ENCODE measurements at regions not wholly inside any gene's neighbourhood (a gene's known extent, or its start where the extent isn't known, plus 50 kb on each side); places are given as distances from the start of the nearest gene placed in this dataset.

GRCh38 chr5:163612358-163613149 is 107.1 kb downstream of the MAT2B start:
- TF ChIP-seq, protein P1, sequence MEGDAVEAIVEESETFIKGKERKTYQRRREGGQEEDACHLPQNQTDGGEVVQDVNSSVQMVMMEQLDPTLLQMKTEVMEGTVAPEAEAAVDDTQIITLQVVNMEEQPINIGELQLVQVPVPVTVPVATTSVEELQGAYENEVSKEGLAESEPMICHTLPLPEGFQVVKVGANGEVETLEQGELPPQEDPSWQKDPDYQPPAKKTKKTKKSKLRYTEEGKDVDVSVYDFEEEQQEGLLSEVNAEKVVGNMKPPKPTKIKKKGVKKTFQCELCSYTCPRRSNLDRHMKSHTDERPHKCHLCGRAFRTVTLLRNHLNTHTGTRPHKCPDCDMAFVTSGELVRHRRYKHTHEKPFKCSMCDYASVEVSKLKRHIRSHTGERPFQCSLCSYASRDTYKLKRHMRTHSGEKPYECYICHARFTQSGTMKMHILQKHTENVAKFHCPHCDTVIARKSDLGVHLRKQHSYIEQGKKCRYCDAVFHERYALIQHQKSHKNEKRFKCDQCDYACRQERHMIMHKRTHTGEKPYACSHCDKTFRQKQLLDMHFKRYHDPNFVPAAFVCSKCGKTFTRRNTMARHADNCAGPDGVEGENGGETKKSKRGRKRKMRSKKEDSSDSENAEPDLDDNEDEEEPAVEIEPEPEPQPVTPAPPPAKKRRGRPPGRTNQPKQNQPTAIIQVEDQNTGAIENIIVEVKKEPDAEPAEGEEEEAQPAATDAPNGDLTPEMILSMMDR (IDR thresholded peaks at IDR 0.05; ENCODE audit: unreplicated experiment), result no peak
- H3K36me3 Mint-ChIP-seq (ENCODE audit: insufficient read depth, unreplicated experiment), result no peaks in the 10 kb centered on the region
- H3K9me3 Mint-ChIP-seq (ENCODE audit: unreplicated experiment), result no peaks in the 10 kb centered on the region

GRCh38 chr5:163613150-163613442 is 107.7 kb downstream of the MAT2B start:
- no peaks in the 10 kb centered on the region for H3K9me3 Mint-ChIP-seq (ENCODE audit: unreplicated experiment)
- no peak for DNase-seq (ENCODE audit: unreplicated experiment)
- no peaks in the 10 kb centered on the region for H3K36me3 Mint-ChIP-seq (ENCODE audit: insufficient read depth, unreplicated experiment)
- TF ChIP-seq, protein P1 (IDR thresholded peaks at IDR 0.05; ENCODE audit: unreplicated experiment), result no peak
- intact Hi-C loops (cut with micrococcal nuclease), result no loop called here
- H3K27me3 Mint-ChIP-seq (ENCODE audit: insufficient read depth, unreplicated experiment), result no peaks in the 10 kb centered on the region
- H3K27ac Mint-ChIP-seq (ENCODE audit: low read depth, unreplicated experiment), result no peak overlapping the region
- H3K4me3 Mint-ChIP-seq (ENCODE audit: unreplicated experiment), result no peak overlapping the region
- CTCF ChIA-PET, result interaction anchor here (1.0 kb wide), 1 partner anchor 19 kb away, joined by 3 read pairs; no protein-coding TSS in a partner anchor
- H3K4me1 Mint-ChIP-seq (ENCODE audit: insufficient read depth, unreplicated experiment), result no peaks in the 10 kb centered on the region
- POLR2A ChIA-PET, result interaction anchor here (0.6 to 1.4 kb wide), 6 partner anchors 8 to 599 kb away, joined by 3 read pairs; no protein-coding TSS in a partner anchor
- BruUV-seq (replicated peaks), result no TSS peak

More at GRCh38 chr5:163612358-163613149, 107.1 kb downstream of the MAT2B start:
- no peak overlapping the region for H3K4me3 Mint-ChIP-seq (ENCODE audit: unreplicated experiment)
- no peak overlapping the region for H3K27ac Mint-ChIP-seq (ENCODE audit: low read depth, unreplicated experiment)
- no peak for DNase-seq (ENCODE audit: unreplicated experiment)
- intact Hi-C loops (cut with micrococcal nuclease), result no loop called here
- ChIA-PET CTCF (interaction anchor here (1.0 kb wide), 1 partner anchor 20 kb away, joined by 3 read pairs; no protein-coding TSS in a partner anchor), POLR2A (interaction anchor here (0.5 to 1.4 kb wide), 6 partner anchors 8 to 600 kb away, joined by 3 read pairs; no protein-coding TSS in a partner anchor)
- BruUV-seq (replicated peaks), result no TSS peak
- no peaks in the 10 kb centered on the region for H3K4me1 Mint-ChIP-seq (ENCODE audit: insufficient read depth, unreplicated experiment)
- no peaks in the 10 kb centered on the region for H3K27me3 Mint-ChIP-seq (ENCODE audit: insufficient read depth, unreplicated experiment)

- TF ChIP-seq, protein P1 (IDR thresholded peaks at IDR 0.05; ENCODE audit: unreplicated experiment), result no peak
- intact Hi-C loops (cut with micrococcal nuclease), result no loop called here
- Mint-ChIP-seq H3K36me3 (ENCODE audit: insufficient read depth, unreplicated experiment) (no peaks in the 10 kb centered on the region), H3K4me1 (ENCODE audit: insufficient read depth, unreplicated experiment) (no peaks in the 10 kb centered on the region), H3K4me3 (ENCODE audit: unreplicated experiment) (no peak overlapping the region), H3K27me3 (ENCODE audit: insufficient read depth, unreplicated experiment) (no peaks in the 10 kb centered on the region), H3K27ac (ENCODE audit: low read depth, unreplicated experiment) (no peak overlapping the region), H3K9me3 (ENCODE audit: unreplicated experiment) (no peaks in the 10 kb centered on the region)
- ChIA-PET CTCF (interaction anchor here (0.6 kb wide), 1 partner anchor 42 kb away, joined by 3 read pairs; no protein-coding TSS in a partner anchor), POLR2A (no interaction called here)
- no TSS peak for BruUV-seq (replicated peaks)
- DNase-seq (ENCODE audit: unreplicated experiment), result no peak
Measured at GRCh38 chr5:163614787-163615186, 109.4 kb downstream of the MAT2B start.

DNA sequence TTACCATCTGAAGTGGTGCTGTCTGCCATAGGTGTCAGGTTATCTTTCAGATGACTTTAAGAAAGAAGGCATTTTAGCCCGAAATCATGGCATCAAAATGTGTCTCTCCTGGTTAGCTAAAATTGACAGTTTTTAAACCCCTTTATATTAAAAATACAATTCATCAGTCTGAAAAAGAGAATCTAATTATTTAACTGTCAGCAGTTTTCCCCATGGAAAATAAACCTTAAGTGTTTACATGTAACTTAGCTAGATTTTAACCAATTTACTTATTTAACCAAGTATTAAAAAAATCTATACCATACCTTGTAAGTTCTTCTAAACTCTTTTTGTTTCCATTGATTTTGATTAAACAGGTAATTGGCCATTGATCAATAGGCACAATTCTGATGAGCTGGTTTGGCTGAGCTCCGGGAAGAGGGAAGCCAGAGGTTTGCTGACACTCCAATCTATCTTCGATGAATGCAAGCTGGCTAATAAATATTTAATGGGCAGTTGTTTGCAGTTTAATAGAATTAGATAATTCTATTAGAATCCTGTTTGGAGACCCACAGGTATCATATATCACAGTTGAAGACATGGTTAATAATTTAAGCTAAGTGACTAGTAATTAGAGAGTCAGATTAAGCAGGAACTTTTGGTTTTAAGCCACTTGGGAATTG is 114.0 kb downstream of the MAT2B start:
- Mint-ChIP-seq H3K9me3 (ENCODE audit: unreplicated experiment) (no peaks in the 10 kb centered on the region), H3K4me1 (ENCODE audit: insufficient read depth, unreplicated experiment) (no peaks in the 10 kb centered on the region), H3K4me3 (ENCODE audit: unreplicated experiment) (no peak overlapping the region), H3K36me3 (ENCODE audit: insufficient read depth, unreplicated experiment) (no peaks in the 10 kb centered on the region), H3K27ac (ENCODE audit: low read depth, unreplicated experiment) (no peak overlapping the region), H3K27me3 (ENCODE audit: insufficient read depth, unreplicated experiment) (no peaks in the 10 kb centered on the region)
- ChIA-PET CTCF (interaction anchor here (0.6 to 1.2 kb wide), 3 partner anchors 54 to 423 kb away, joined by 3 to 5 read pairs (median 4); no protein-coding TSS in a partner anchor), POLR2A (interaction anchor here (0.7 kb wide), 2 partner anchors 12 to 375 kb away, joined by 3 read pairs; no protein-coding TSS in a partner anchor)
- no TSS peak for BruUV-seq (replicated peaks)
- DNase-seq (ENCODE audit: unreplicated experiment), result no peak
- intact Hi-C loops (cut with micrococcal nuclease), result no loop called here
- TF ChIP-seq, protein P1 (IDR thresholded peaks at IDR 0.05; ENCODE audit: unreplicated experiment), result no peak

All from MCF 10A (cell line).